GM12878 (cell line): ENCODE measurements at regions not wholly inside any gene's neighbourhood (a gene's known extent, or its start where the extent isn't known, plus 50 kb on each side); places are given as distances from the start of the nearest gene placed in this dataset.

Source experiments
- CTCF ChIP-seq, 3 experiments: IDR thresholded peaks in 2 of 3; conservative IDR thresholded peaks in 1 of 3; 2 replicates each; pipeline ENCODE4 v1.5.1; 2011; ENCODE audit warnings: low read depth in 3 of 3, low read length in 3 of 3, mild to moderate bottlenecking in 3 of 3, control low read depth in 2 of 3, moderate library complexity in 2 of 3, inconsistent platforms in 1 of 3, mixed read lengths in 1 of 3; ENCODE audit not compliant: control insufficient read depth in 2 of 3, insufficient read depth in 1 of 3; ENCODE audit errors: extremely low read depth in 1 of 3
- DPF2 ChIP-seq: fragments of 450-650 bp; IDR thresholded peaks from 2 replicates; pipeline ENCODE4 v1.6.1; 2017; ENCODE audit warnings: mild to moderate bottlenecking
- EP300 ChIP-seq, 2 experiments: fragments of 150-350 bp in 1 of 2; IDR thresholded peaks; 2 replicates each; pipeline ENCODE4 v1.6.1; 2011 to 2012; ENCODE audit warnings: low read depth in 2 of 2, low read length in 2 of 2, borderline replicate concordance in 1 of 2, improper control_type of control experiment in 1 of 2, inconsistent platforms in 1 of 2; ENCODE audit not compliant: control insufficient read depth in 1 of 2
- ETV6 ChIP-seq, 2 experiments: fragments of 450-650 bp in 1 of 2; IDR thresholded peaks in 1 of 2; conservative IDR thresholded peaks in 1 of 2; 2 replicates each; pipeline ENCODE4 v1.6.1; 2014; ENCODE audit warnings: antibody characterized with exemption in 1 of 2, borderline replicate concordance in 1 of 2, low read depth in 1 of 2, mild to moderate bottlenecking in 1 of 2, moderate library complexity in 1 of 2
- IRF3 ChIP-seq: fragments of 450-650 bp; IDR thresholded peaks from 2 replicates; pipeline ENCODE4 v1.6.1; 2014; ENCODE audit warnings: mild to moderate bottlenecking
- JUNB ChIP-seq: IDR thresholded peaks from 2 replicates; pipeline ENCODE4 v1.6.1; 2016; ENCODE audit warnings: antibody characterized with exemption, mild to moderate bottlenecking
- NKRF ChIP-seq: fragments of 450-650 bp; conservative IDR thresholded peaks from 2 replicates; pipeline ENCODE4 v1.6.1; 2017; ENCODE audit warnings: mild to moderate bottlenecking, moderate library complexity
- NRF1 ChIP-seq: conservative IDR thresholded peaks from 2 replicates; pipeline ENCODE4 v1.6.1; 2011; ENCODE audit warnings: mild to moderate bottlenecking, low read depth, low read length, improper control_type of control experiment
- REST ChIP-seq: IDR thresholded peaks from 2 replicates; pipeline ENCODE4 v1.6.1; 2012; ENCODE audit warnings: mild to moderate bottlenecking, low read depth, low read length
- STAT1 ChIP-seq: fragments of 450-650 bp; conservative IDR thresholded peaks from 2 replicates; pipeline ENCODE4 v1.6.1; 2014; ENCODE audit warnings: antibody characterized with exemption, mild to moderate bottlenecking
- TAF1 ChIP-seq: IDR thresholded peaks from 2 replicates; pipeline ENCODE4 v1.6.1; 2011; ENCODE audit warnings: mild to moderate bottlenecking, low read depth, low read length, borderline replicate concordance
- YY1 ChIP-seq: IDR thresholded peaks from 2 replicates; pipeline ENCODE4 v1.6.1; 2011; ENCODE audit warnings: low read depth, mild to moderate bottlenecking, low read length

GRCh38 chr5:56290378-56291078 lies 57.4 kb upstream of the ANKRD55 start:
- no peak for TF ChIP-seq NRF1
- no peak for TF ChIP-seq DPF2
- no peak for TF ChIP-seq NKRF
- no peak for TF ChIP-seq CTCF (IDR thresholded peaks at IDR 0.05 in 2 of 3, conservative IDR thresholded peaks at IDR 0.05 in 1 of 3; ENCODE audit: control insufficient read depth in 2 of 3, extremely low read depth in 1 of 3, insufficient read depth in 1 of 3, low read depth in 3 of 3, low read length in 3 of 3)
- TF ChIP-seq YY1: no peak
- TF ChIP-seq REST: no peak
- no peak for TF ChIP-seq EP300 (IDR thresholded peaks at IDR 0.05; ENCODE audit: borderline replicate concordance in 1 of 2, control insufficient read depth in 1 of 2, low read depth in 2 of 2, low read length in 2 of 2)
- TF ChIP-seq ETV6 (conservative IDR thresholded peaks at IDR 0.05 in 1 of 2, IDR thresholded peaks at IDR 0.05 in 1 of 2; ENCODE audit: borderline replicate concordance in 1 of 2, low read depth in 1 of 2): no peak
- TF ChIP-seq IRF3: no peak
- no peak for TF ChIP-seq JUNB
- no peak for TF ChIP-seq STAT1
- no peak for TF ChIP-seq TAF1
